HCT116 (cell line): ENCODE measurements at regions not wholly inside any gene's neighbourhood (a gene's known extent, or its start where the extent isn't known, plus 50 kb on each side); places are given as distances from the start of the nearest gene placed in this dataset.

Source experiments
- EGR1 ChIP-seq: IDR thresholded peaks from 2 replicates; pipeline ENCODE4 v1.6.1; 2012; ENCODE audit warnings: low read depth
- FOSL1 ChIP-seq: IDR thresholded peaks from 2 replicates; pipeline ENCODE4 v1.6.1; 2012; ENCODE audit warnings: low read depth
- POLR2A ChIP-seq: IDR thresholded peaks from 2 replicates; pipeline ENCODE4 v1.7.0; 2011; ENCODE audit warnings: borderline replicate concordance; ENCODE audit not compliant: insufficient read depth, insufficient read length; ENCODE audit errors: extremely low read depth
- POLR2AphosphoS5 ChIP-seq: IDR thresholded peaks from 2 replicates; pipeline ENCODE4 v1.6.1; 2011; ENCODE audit warnings: mild to moderate bottlenecking, low read depth, low read length, moderate library complexity
- SIN3A ChIP-seq: IDR thresholded peaks from 2 replicates; pipeline ENCODE4 v1.6.1; 2012; ENCODE audit warnings: low read depth
- SP1 ChIP-seq: IDR thresholded peaks from 2 replicates; pipeline ENCODE4 v1.6.1; 2012; ENCODE audit warnings: low read depth
- TCF7L2 ChIP-seq: IDR thresholded peaks from 2 replicates; pipeline ENCODE4 v1.7.0; 2011; ENCODE audit warnings: borderline replicate concordance, inconsistent platforms; ENCODE audit not compliant: insufficient read depth, insufficient read length; ENCODE audit errors: extremely low read depth
- YY1 ChIP-seq: IDR thresholded peaks from 2 replicates; pipeline ENCODE4 v1.6.1; 2011; ENCODE audit warnings: low read length, low read depth, moderate library complexity, mild to moderate bottlenecking; ENCODE audit not compliant: insufficient replicate concordance; ENCODE audit errors: extremely low read depth
- ZBTB33 ChIP-seq: IDR thresholded peaks from 2 replicates; pipeline ENCODE4 v1.6.1; 2011; ENCODE audit warnings: mild to moderate bottlenecking, low read length, moderate library complexity; ENCODE audit not compliant: insufficient replicate concordance; ENCODE audit errors: extremely low read depth
- ZFX ChIP-seq: fragments of 450-650 bp; IDR thresholded peaks from 2 replicates; pipeline ENCODE4 v1.6.1; 2017
- TF ChIP-seq, protein P1 (sequence below): IDR thresholded peaks from 2 replicates; pipeline ENCODE4 v1.6.1; 2012

GRCh38 chr13:93174260-93174659 lies 52.3 kb upstream of the GPC6 start (continued):
- no peak for TF ChIP-seq ZBTB33
- no peak for TF ChIP-seq SP1
- no peak for TF ChIP-seq SIN3A
- no peak for TF ChIP-seq TCF7L2
- TF ChIP-seq POLR2A: no peak
- no peak for TF ChIP-seq EGR1
- TF ChIP-seq YY1: no peak
- TF ChIP-seq POLR2AphosphoS5: no peak
- TF ChIP-seq ZFX: no peak
- no peak for TF ChIP-seq FOSL1
- TF ChIP-seq, protein P1, sequence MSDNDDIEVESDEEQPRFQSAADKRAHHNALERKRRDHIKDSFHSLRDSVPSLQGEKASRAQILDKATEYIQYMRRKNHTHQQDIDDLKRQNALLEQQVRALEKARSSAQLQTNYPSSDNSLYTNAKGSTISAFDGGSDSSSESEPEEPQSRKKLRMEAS: no peak
